Esophagus muscularis mucosa (tissue), 3 donors: ENCODE measurements at regions not wholly inside any gene's neighbourhood (a gene's known extent, or its start where the extent isn't known, plus 50 kb on each side); places are given as distances from the start of the nearest gene placed in this dataset.

ENCODE experiments used
- EP300 ChIP-seq: sonication (generic); formaldehyde crosslinking; IDR thresholded peaks from one replicate; pipeline ENCODE4 v1.6.1; 2017; ENCODE audit warnings: antibody characterized with exemption
- TF ChIP-seq, protein P1 (sequence below), 3 experiments: fragments of 200-600 bp in 2 of 3; fragments of 450-650 bp in 1 of 3; sonication (generic) in 2 of 3; IDR thresholded peaks; one replicate each; pipeline ENCODE4 v1.5.1; 2017 to 2019; ENCODE audit warnings: antibody characterized with exemption in 3 of 3, mild to moderate bottlenecking in 2 of 3, moderate library complexity in 1 of 3

- TF ChIP-seq, protein P1, sequence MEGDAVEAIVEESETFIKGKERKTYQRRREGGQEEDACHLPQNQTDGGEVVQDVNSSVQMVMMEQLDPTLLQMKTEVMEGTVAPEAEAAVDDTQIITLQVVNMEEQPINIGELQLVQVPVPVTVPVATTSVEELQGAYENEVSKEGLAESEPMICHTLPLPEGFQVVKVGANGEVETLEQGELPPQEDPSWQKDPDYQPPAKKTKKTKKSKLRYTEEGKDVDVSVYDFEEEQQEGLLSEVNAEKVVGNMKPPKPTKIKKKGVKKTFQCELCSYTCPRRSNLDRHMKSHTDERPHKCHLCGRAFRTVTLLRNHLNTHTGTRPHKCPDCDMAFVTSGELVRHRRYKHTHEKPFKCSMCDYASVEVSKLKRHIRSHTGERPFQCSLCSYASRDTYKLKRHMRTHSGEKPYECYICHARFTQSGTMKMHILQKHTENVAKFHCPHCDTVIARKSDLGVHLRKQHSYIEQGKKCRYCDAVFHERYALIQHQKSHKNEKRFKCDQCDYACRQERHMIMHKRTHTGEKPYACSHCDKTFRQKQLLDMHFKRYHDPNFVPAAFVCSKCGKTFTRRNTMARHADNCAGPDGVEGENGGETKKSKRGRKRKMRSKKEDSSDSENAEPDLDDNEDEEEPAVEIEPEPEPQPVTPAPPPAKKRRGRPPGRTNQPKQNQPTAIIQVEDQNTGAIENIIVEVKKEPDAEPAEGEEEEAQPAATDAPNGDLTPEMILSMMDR (IDR thresholded peaks at IDR 0.05): no peak
- TF ChIP-seq EP300: no peak
Measured at GRCh38 chr13:85588359-85588758, 210.9 kb downstream of the SLITRK6 start.
